Endothelial cell of umbilical vein (primary cell): ENCODE measurements at regions not wholly inside any gene's neighbourhood (a gene's known extent, or its start where the extent isn't known, plus 50 kb on each side); places are given as distances from the start of the nearest gene placed in this dataset.

Experiments
- BruUV-seq: library from RNA; stranded (reverse); fragments of 400-500 nt; replicated peaks from 2 replicates; lab custom pipeline; 2021; lab: Mats Ljungman, UMichigan
- CTCF ChIA-PET: fragments of 300-600, 350-600 bp; sonication (Branson Sonifier 250); formaldehyde crosslinking; loops from one replicate; lab custom pipeline; 2021; ENCODE audit warnings: antibody characterized with exemption, inconsistent platforms; lab: Charles Lee
- POLR2A ChIA-PET: fragments of 300-600, 350-600 bp; sonication (Branson Sonifier 250); formaldehyde crosslinking; loops from one replicate; lab custom pipeline; 2021; ENCODE audit warnings: antibody characterized with exemption, inconsistent platforms; lab: Charles Lee
- DNase-seq: peaks from one replicate; pipeline ENCODE4 v3.0.0-alpha.2; 2011; ENCODE audit warnings: low read depth, low spot score
- FAIRE-seq: peaks from 2 replicates; lab custom pipeline; 2011; peaks lifted over from hg19 to GRCh38; lab: Jason Lieb, UNC
- H2AFZ ChIP-seq: 2 replicates; pipeline ENCODE4 v1.6.0; 2012; ENCODE audit warnings: low read depth, low read length, control low read depth, inconsistent platforms
- H3K27ac ChIP-seq: 2 replicates; pipeline ENCODE4 v1.5.1; 2011; ENCODE audit warnings: low read depth, mild to moderate bottlenecking, control low read depth, low read length, moderate library complexity; ENCODE audit not compliant: insufficient read depth
- H3K27me3 ChIP-seq, 2 experiments: 2 replicates each; pipeline versions ENCODE4 v1.6.0 to v1.6.1; 2011; ENCODE audit warnings: low read length in 2 of 2, mixed read lengths in 1 of 2; ENCODE audit not compliant: control insufficient read depth in 2 of 2, insufficient read depth in 2 of 2
- H3K36me3 ChIP-seq, 2 experiments: 2 replicates in 1 of 2; 3 replicates in 1 of 2; pipeline ENCODE4 v1.5.1; 2011; ENCODE audit warnings: low read length in 2 of 2, mild to moderate bottlenecking in 1 of 2, moderate library complexity in 1 of 2; ENCODE audit not compliant: control insufficient read depth in 2 of 2, insufficient read depth in 2 of 2; ENCODE audit errors: extremely low read depth in 1 of 2
- H3K4me1 ChIP-seq: 3 replicates; pipeline ENCODE4 v1.5.1; 2011; ENCODE audit warnings: mild to moderate bottlenecking, low read length; ENCODE audit not compliant: control insufficient read depth, insufficient read depth; ENCODE audit errors: extremely low read depth
- H3K4me2 ChIP-seq: 2 replicates; pipeline ENCODE4 v1.6.1; 2011; ENCODE audit warnings: low read length, control low read depth, mixed read lengths; ENCODE audit not compliant: insufficient read depth
- H3K4me3 ChIP-seq, 3 experiments: fragments of 200-600 bp in 1 of 3; sonication (generic), shearing (Covaris generic) in 1 of 3; replicated peaks in 1 of 3; 2 replicates each; pipeline ENCODE4 v1.5.1; 2011 to 2016; ENCODE audit warnings: control low read depth in 3 of 3, low read length in 3 of 3, mild to moderate bottlenecking in 2 of 3, inconsistent platforms in 1 of 3, low read depth in 1 of 3, moderate library complexity in 1 of 3; ENCODE audit not compliant: insufficient read depth in 1 of 3
- H3K79me2 ChIP-seq: 2 replicates; pipeline ENCODE4 v1.6.0; 2012; ENCODE audit warnings: low read length, inconsistent platforms; ENCODE audit not compliant: control insufficient read depth, insufficient read depth
- H3K9ac ChIP-seq: replicated peaks from 2 replicates; pipeline ENCODE3; 2011; ENCODE audit warnings: low read length, control low read depth; ENCODE audit not compliant: insufficient read depth; ENCODE audit errors: extremely low read depth
- H3K9me1 ChIP-seq: replicated peaks from 3 replicates; pipeline ENCODE4 v1.6.0; 2011; ENCODE audit warnings: mild to moderate bottlenecking, low read length; ENCODE audit not compliant: control insufficient read depth, insufficient read depth; ENCODE audit errors: extremely low read depth
- H3K9me3 ChIP-seq: replicated peaks from 2 replicates; pipeline ENCODE4 v1.5.1; 2012; ENCODE audit warnings: low read length, inconsistent platforms; ENCODE audit not compliant: control insufficient read depth, insufficient read depth
- H4K20me1 ChIP-seq: replicated peaks from 2 replicates; pipeline ENCODE3; 2011; ENCODE audit warnings: mild to moderate bottlenecking, low read length; ENCODE audit not compliant: control insufficient read depth, insufficient read depth; ENCODE audit errors: extremely low read depth
- CTCF ChIP-seq, 2 donors: IDR thresholded peaks; 1 replicate in 1 of 2; 2 replicates in 1 of 2; pipeline ENCODE4 v1.5.1; 2011; ENCODE audit warnings: low read length in 2 of 2, mild to moderate bottlenecking in 2 of 2, moderate library complexity in 2 of 2, control low read depth in 1 of 2, inconsistent platforms in 1 of 2, low read depth in 1 of 2; ENCODE audit not compliant: insufficient read depth in 1 of 2; ENCODE audit errors: extremely low read depth in 1 of 2
- EZH2 ChIP-seq: IDR thresholded peaks from 2 replicates; pipeline ENCODE4 v1.6.1; 2012; ENCODE audit warnings: borderline replicate concordance, low read depth, mild to moderate bottlenecking, moderate library complexity, low read length, inconsistent platforms; ENCODE audit not compliant: severe bottlenecking
- FOS ChIP-seq: IDR thresholded peaks from 2 replicates; pipeline ENCODE4 v1.6.1; 2011; ENCODE audit warnings: mild to moderate bottlenecking, low read length, moderate library complexity, borderline replicate concordance; ENCODE audit not compliant: insufficient read depth
- GATA2 ChIP-seq: IDR thresholded peaks from 2 replicates; pipeline ENCODE4 v1.7.0; 2011; ENCODE audit warnings: low read depth, mild to moderate bottlenecking, moderate library complexity, mixed read lengths, low read length; ENCODE audit not compliant: insufficient read length, insufficient read depth
- JUN ChIP-seq: IDR thresholded peaks from 2 replicates; pipeline ENCODE4 v1.6.1; 2011; ENCODE audit warnings: borderline replicate concordance, low read depth; ENCODE audit not compliant: insufficient read length, insufficient read depth
- MAX ChIP-seq: IDR thresholded peaks from 2 replicates; pipeline ENCODE4 v1.6.1; 2011; ENCODE audit not compliant: insufficient read depth, insufficient read length
- MYC ChIP-seq: IDR thresholded peaks from one replicate; pipeline ENCODE4 v1.6.1; 2011; ENCODE audit warnings: mild to moderate bottlenecking, low read depth, low read length
- POLR2A ChIP-seq: IDR thresholded peaks from 2 replicates; pipeline ENCODE4 v1.6.1; 2012; ENCODE audit warnings: low read depth, mild to moderate bottlenecking, control low read depth, low read length
- POLR2AphosphoS5 ChIP-seq: IDR thresholded peaks from 2 replicates; pipeline ENCODE4 v1.6.1; 2012; ENCODE audit warnings: low read depth, mild to moderate bottlenecking, control low read depth, low read length, moderate library complexity; ENCODE audit not compliant: insufficient read depth
- dilution Hi-C: fragments of 300-500 bp; cut with MboI; formaldehyde crosslinking; loops from one replicate; pipeline ENCODE4 v1.15.0; 2019; ENCODE audit warnings: low sequenced_read_pairs; ENCODE audit not compliant: extremely low pct_ligation_motif_present
- intact Hi-C: fragments of 100-400 bp; cut with micrococcal nuclease; formaldehyde crosslinking; loops from one replicate; pipeline ENCODE4 v1.10.0; 2022

DNA sequence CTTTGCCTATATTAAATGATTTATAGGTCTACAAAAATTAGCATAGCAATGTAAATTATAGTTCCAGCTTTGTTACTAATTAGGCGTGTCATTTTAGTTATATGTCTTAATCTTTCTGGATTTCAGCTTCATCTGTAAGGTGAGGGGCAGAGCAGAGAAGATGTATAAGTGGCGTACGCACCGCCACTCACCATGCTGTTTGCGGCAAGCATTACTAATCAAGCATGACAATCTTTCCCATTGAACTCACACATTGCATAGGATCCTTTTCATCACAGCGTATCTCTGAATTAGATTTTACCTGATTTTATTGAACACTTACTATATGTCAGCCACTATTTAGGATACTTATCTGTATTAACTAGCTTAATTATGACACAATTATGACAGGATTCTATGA lies 183.6 kb upstream of the DLGAP1 start:
- BruUV-seq: no TSS peak
- intact Hi-C loops: no loop called here
- H3K79me2 ChIP-seq: no peaks in the 10 kb centered on the region

More for the DNA sequence above, 183.6 kb upstream of the DLGAP1 start:
- Histone ChIP-seq H3K27me3 (no peaks in the 10 kb centered on the region), H3K9me3 (no peaks in the 10 kb centered on the region), H4K20me1 (no peaks in the 10 kb centered on the region), H3K27ac (no peak overlapping the region), H3K36me3 (no peaks in the 10 kb centered on the region), H3K4me2 (no peak overlapping the region), H2AFZ (no peak overlapping the region), H3K4me3 (no peak overlapping the region), H3K4me1 (no peaks in the 10 kb centered on the region), H3K9me1 (no peaks in the 10 kb centered on the region), H3K9ac (no peak overlapping the region)
- ChIA-PET POLR2A (no interaction called here), CTCF (no interaction called here)
- DNase-seq (no peak), FAIRE-seq (no peak)
- dilution Hi-C loops: no loop called here
- TF ChIP-seq JUN (no peak), POLR2AphosphoS5 (no peak), MYC (no peak), POLR2A (no peak), EZH2 (no peak), FOS (no peak), MAX (no peak), CTCF (IDR thresholded peaks at IDR 0.05; ENCODE audit: extremely low read depth in 1 of 2, insufficient read depth in 1 of 2, low read depth in 1 of 2, low read length in 2 of 2) (no peak), GATA2 (no peak)
